IMR-90 (cell line): ENCODE measurements at regions not wholly inside any gene's neighbourhood (a gene's known extent, or its start where the extent isn't known, plus 50 kb on each side); places are given as distances from the start of the nearest gene placed in this dataset.

ENCODE experiments used
- ATAC-seq: fragments of 200-7000 bp; cut with Tn5 transposase; 2 replicates; pipeline ENCODE4 v1.9.1; 2020; ENCODE audit warnings: low read depth, mild to moderate bottlenecking, moderate library complexity
- BruUV-seq: library from RNA; stranded (reverse); fragments of 400-500 nt; replicated peaks from 2 replicates; lab custom pipeline; 2021; lab: Mats Ljungman, UMichigan
- CTCF ChIA-PET: fragments of 300-600 bp; formaldehyde crosslinking; extraction: SDS; loops from one replicate; lab custom pipeline; 2021; ENCODE audit warnings: antibody characterized with exemption; lab: Yijun Ruan, JAX
- POLR2A ChIA-PET: fragments of 300-600 bp; sonication (Branson Sonifier 250); formaldehyde crosslinking; loops from one replicate; lab custom pipeline; 2022; ENCODE audit warnings: antibody characterized with exemption; ENCODE audit not compliant: unreplicated experiment; lab: Charles Lee
- DNase-seq: peaks from one replicate; pipeline ENCODE4 v3.0.0; 2013
- H2AFZ ChIP-seq: replicated peaks from 2 replicates; pipeline ENCODE3; 2013; ENCODE audit warnings: low read length, mild to moderate bottlenecking; ENCODE audit not compliant: poor library complexity
- H2AK5ac ChIP-seq: 2 replicates; pipeline ENCODE4 v1.6.1; 2013; ENCODE audit warnings: low read depth, low read length, inconsistent platforms
- H2AK9ac ChIP-seq: replicated peaks from 2 replicates; pipeline ENCODE3; 2013; ENCODE audit warnings: mild to moderate bottlenecking, low read depth, low read length, moderate library complexity; ENCODE audit not compliant: poor library complexity
- H2BK120ac ChIP-seq: 2 replicates; pipeline ENCODE4 v1.6.1; 2013; ENCODE audit warnings: low read depth, low read length, inconsistent platforms
- H2BK15ac ChIP-seq: 3 replicates; pipeline ENCODE4 v1.6.1; 2013; ENCODE audit warnings: low read depth, low read length, inconsistent platforms
- H2BK20ac ChIP-seq: 2 replicates; pipeline ENCODE4 v1.6.1; 2013; ENCODE audit warnings: low read depth, mild to moderate bottlenecking, inconsistent platforms, low read length, moderate library complexity
- H2BK5ac ChIP-seq: 2 replicates; pipeline ENCODE4 v1.6.1; 2013; ENCODE audit warnings: mild to moderate bottlenecking, low read depth, low read length, inconsistent platforms; ENCODE audit not compliant: poor library complexity, severe bottlenecking
- H3K14ac ChIP-seq: replicated peaks from 2 replicates; pipeline ENCODE4 v1.6.1; 2013; ENCODE audit warnings: low read depth, low read length, inconsistent platforms
- H3K18ac ChIP-seq: 2 replicates; pipeline ENCODE4 v1.6.1; 2013; ENCODE audit warnings: low read depth, low read length, control low read depth
- H3K23ac ChIP-seq: 2 replicates; pipeline ENCODE4 v1.6.1; 2013; ENCODE audit warnings: low read depth, low read length, inconsistent platforms
- H3K27ac ChIP-seq: 2 replicates; pipeline ENCODE4 v1.5.1; 2013; ENCODE audit warnings: mild to moderate bottlenecking, control low read depth, low read length; ENCODE audit not compliant: insufficient read depth
- H3K27me3 ChIP-seq: 2 replicates; pipeline ENCODE4 v1.6.1; 2013; ENCODE audit warnings: low read length; ENCODE audit not compliant: control insufficient read depth, insufficient read depth
- H3K36me3 ChIP-seq: 2 replicates; pipeline ENCODE4 v1.6.1; 2013; ENCODE audit warnings: low read length, mixed read lengths; ENCODE audit not compliant: control insufficient read depth, insufficient read depth
- H3K4ac ChIP-seq: 2 replicates; pipeline ENCODE4 v1.6.1; 2013; ENCODE audit warnings: low read depth, low read length, inconsistent platforms
- H3K4me1 ChIP-seq: 2 replicates; pipeline ENCODE4 v1.6.1; 2013; ENCODE audit warnings: low read length, mixed read lengths; ENCODE audit not compliant: control insufficient read depth, insufficient read depth
- H3K4me2 ChIP-seq: 2 replicates; pipeline ENCODE4 v1.6.1; 2013; ENCODE audit warnings: low read depth, mild to moderate bottlenecking, control low read depth, low read length, moderate library complexity
- H3K4me3 ChIP-seq: 2 replicates; pipeline ENCODE4 v1.5.1; 2013; ENCODE audit warnings: low read depth, mild to moderate bottlenecking, control low read depth, low read length, moderate library complexity; ENCODE audit not compliant: insufficient read depth
- H3K56ac ChIP-seq: 2 replicates; pipeline ENCODE4 v1.6.1; 2013; ENCODE audit warnings: low read length, inconsistent platforms; ENCODE audit not compliant: insufficient read depth; ENCODE audit errors: extremely low read depth
- H3K79me1 ChIP-seq, 2 experiments: 2 replicates each; pipeline ENCODE4 v1.6.1; 2013; ENCODE audit warnings: low read length in 2 of 2, inconsistent platforms in 1 of 2, low read depth in 1 of 2
- H3K9ac ChIP-seq: 2 replicates; pipeline ENCODE4 v1.6.1; 2013; ENCODE audit warnings: low read depth, low read length, control low read depth
- H3K9me1 ChIP-seq: 2 replicates; pipeline ENCODE4 v1.6.1; 2013; ENCODE audit warnings: low read length, inconsistent platforms; ENCODE audit not compliant: insufficient read depth
- H3K9me3 ChIP-seq: 2 replicates; pipeline ENCODE4 v1.6.1; 2013; ENCODE audit warnings: low read length; ENCODE audit not compliant: control insufficient read depth, insufficient read depth
- H4K20me1 ChIP-seq: 2 replicates; pipeline ENCODE4 v1.6.1; 2013; ENCODE audit warnings: low read length, inconsistent platforms; ENCODE audit not compliant: insufficient read depth
- H4K5ac ChIP-seq: 2 replicates; pipeline ENCODE4 v1.6.1; 2013; ENCODE audit warnings: mild to moderate bottlenecking, low read depth, low read length, control low read depth
- H4K8ac ChIP-seq, 2 experiments: 2 replicates each; pipeline ENCODE4 v1.6.1; 2013; ENCODE audit warnings: low read depth in 2 of 2, low read length in 2 of 2, control low read depth in 1 of 2, inconsistent platforms in 1 of 2
- H4K91ac ChIP-seq: 2 replicates; pipeline ENCODE4 v1.6.1; 2013; ENCODE audit warnings: low read depth, low read length, inconsistent platforms; ENCODE audit not compliant: insufficient read depth
- CEBPB ChIP-seq: IDR thresholded peaks from 2 replicates; pipeline ENCODE4 v1.6.1; 2012; ENCODE audit warnings: low read depth, low read length, improper control_type of control experiment
- CHD1 ChIP-seq: IDR thresholded peaks from 2 replicates; pipeline ENCODE4 v1.6.1; 2012; ENCODE audit warnings: low read depth, low read length, improper control_type of control experiment
- FOS ChIP-seq: fragments of 150-350 bp; IDR thresholded peaks from 2 replicates; pipeline ENCODE4 v1.6.1; 2016; ENCODE audit warnings: low read depth, low read length
- MAZ ChIP-seq: IDR thresholded peaks from 2 replicates; pipeline ENCODE4 v1.6.1; 2012; ENCODE audit warnings: low read depth, mild to moderate bottlenecking, low read length, improper control_type of control experiment, moderate library complexity, borderline replicate concordance
- NFE2L2 ChIP-seq: fragments of 150-350 bp; IDR thresholded peaks from 2 replicates; pipeline ENCODE4 v1.6.1; 2016; ENCODE audit warnings: low read depth, mild to moderate bottlenecking, low read length
- POLR2A ChIP-seq: IDR thresholded peaks from 2 replicates; pipeline ENCODE4 v1.6.1; 2012; ENCODE audit warnings: mild to moderate bottlenecking, low read depth, low read length
- SMC3 ChIP-seq: fragments of 150-350 bp; IDR thresholded peaks from 2 replicates; pipeline ENCODE4 v1.6.1; 2016; ENCODE audit warnings: low read depth, mild to moderate bottlenecking, antibody characterized with exemption, low read length, moderate library complexity
- WGBS, 2 experiments: methylation state at CpG; one replicate each; pipeline versions ENCODE4 v1.1.5 to v1.1.7; 2013; ENCODE audit warnings: missing lambda C conversion rate in 2 of 2; ENCODE audit not compliant: insufficient read length in 1 of 2; ENCODE audit errors: extremely low coverage in 2 of 2; 5-methylcytosine and 5-hydroxymethylcytosine counted together
- dilution Hi-C: fragments of 300-500 bp; cut with HindIII; formaldehyde crosslinking; loops from one replicate; pipeline ENCODE4 v1.14.3; 2018; ENCODE audit warnings: low sequenced_read_pairs; ENCODE audit not compliant: unreplicated experiment
- in situ Hi-C: fragments of 300-500 bp; cut with MboI; formaldehyde crosslinking; loops from 3 replicates; pipeline ENCODE4 v1.14.3; 2019; ENCODE audit warnings: low sequenced_read_pairs, inconsistent platforms, mixed read lengths
- intact Hi-C: fragments of 100-400 bp; cut with micrococcal nuclease; formaldehyde crosslinking; loops from 2 replicates; pipeline ENCODE4 v1.10.0; 2022
- TF ChIP-seq, protein P1 (sequence below): fragments of 150-350 bp; IDR thresholded peaks from 2 replicates; pipeline ENCODE4 v1.6.1; 2017; ENCODE audit warnings: mild to moderate bottlenecking, antibody characterized with exemption, low read length, low read depth
- TF ChIP-seq, protein P2 (sequence below): fragments of 150-350 bp; IDR thresholded peaks from 2 replicates; pipeline ENCODE4 v1.6.1; 2016; ENCODE audit warnings: low read depth, mild to moderate bottlenecking, low read length, moderate library complexity, borderline replicate concordance

DNA sequence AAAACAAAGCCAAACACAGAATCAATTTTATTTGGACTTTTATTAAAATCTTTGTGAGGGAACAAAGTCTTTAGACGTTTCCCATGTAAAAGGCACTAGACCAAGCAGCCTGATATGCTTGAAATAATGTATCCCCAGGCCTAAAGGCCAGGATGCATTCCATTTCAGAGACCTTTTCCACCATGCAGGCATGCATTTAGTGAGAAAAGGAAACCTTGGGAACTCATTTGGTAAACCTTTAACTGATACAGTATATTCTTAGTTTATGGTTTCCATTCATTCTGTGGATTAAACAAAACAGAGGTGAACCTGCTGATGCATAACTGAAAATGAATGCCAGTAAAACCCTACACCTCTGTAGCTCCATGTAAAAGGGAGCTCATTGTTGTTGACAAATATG lies 600.0 kb downstream of the NR2F1-AS1 start:
- no peak overlapping the region for H2AFZ ChIP-seq
- no peak overlapping the region for H3K4ac ChIP-seq
- no peak overlapping the region for H3K14ac ChIP-seq
- H3K18ac ChIP-seq, result no peak overlapping the region
- H4K91ac ChIP-seq, result no peak overlapping the region
- no peaks in the 10 kb centered on the region for H3K36me3 ChIP-seq
- in situ Hi-C loops, result no loop called here
- no peak overlapping the region for H2BK15ac ChIP-seq
- H4K8ac ChIP-seq, result no peak overlapping the region
- H3K9me1 ChIP-seq, result no peaks in the 10 kb centered on the region
- no peak overlapping the region for H3K4me2 ChIP-seq
- H2AK5ac ChIP-seq, result no peak overlapping the region
- TF ChIP-seq FOS (no peak), NFE2L2 (no peak), POLR2A (no peak), CEBPB (no peak), MAZ (no peak), CHD1 (no peak), SMC3 (no peak)
- TF ChIP-seq, protein P1, sequence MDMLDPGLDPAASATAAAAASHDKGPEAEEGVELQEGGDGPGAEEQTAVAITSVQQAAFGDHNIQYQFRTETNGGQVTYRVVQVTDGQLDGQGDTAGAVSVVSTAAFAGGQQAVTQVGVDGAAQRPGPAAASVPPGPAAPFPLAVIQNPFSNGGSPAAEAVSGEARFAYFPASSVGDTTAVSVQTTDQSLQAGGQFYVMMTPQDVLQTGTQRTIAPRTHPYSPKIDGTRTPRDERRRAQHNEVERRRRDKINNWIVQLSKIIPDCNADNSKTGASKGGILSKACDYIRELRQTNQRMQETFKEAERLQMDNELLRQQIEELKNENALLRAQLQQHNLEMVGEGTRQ, result no peak
- TF ChIP-seq, protein P2, sequence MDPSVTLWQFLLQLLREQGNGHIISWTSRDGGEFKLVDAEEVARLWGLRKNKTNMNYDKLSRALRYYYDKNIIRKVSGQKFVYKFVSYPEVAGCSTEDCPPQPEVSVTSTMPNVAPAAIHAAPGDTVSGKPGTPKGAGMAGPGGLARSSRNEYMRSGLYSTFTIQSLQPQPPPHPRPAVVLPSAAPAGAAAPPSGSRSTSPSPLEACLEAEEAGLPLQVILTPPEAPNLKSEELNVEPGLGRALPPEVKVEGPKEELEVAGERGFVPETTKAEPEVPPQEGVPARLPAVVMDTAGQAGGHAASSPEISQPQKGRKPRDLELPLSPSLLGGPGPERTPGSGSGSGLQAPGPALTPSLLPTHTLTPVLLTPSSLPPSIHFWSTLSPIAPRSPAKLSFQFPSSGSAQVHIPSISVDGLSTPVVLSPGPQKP, result no peak
- H2BK5ac ChIP-seq, result no peak overlapping the region
- no peaks in the 10 kb centered on the region for H3K9me3 ChIP-seq
- DNase-seq, result no peak
- H4K5ac ChIP-seq, result no peak overlapping the region
- ATAC-seq, result no peak
- no peaks in the 10 kb centered on the region for H3K27me3 ChIP-seq
- H3K4me1 ChIP-seq, result peaks cover 2% of the 10 kb centered on the region; the same call in 1 of the 2 replicates
- CTCF ChIA-PET, result no interaction called here
- H3K27ac ChIP-seq, result no peak overlapping the region
- no peak overlapping the region for H3K23ac ChIP-seq
- BruUV-seq, result no TSS peak
- dilution Hi-C loops, result no loop called here
- H2AK9ac ChIP-seq, result no peak overlapping the region
- H3K56ac ChIP-seq, result no peak overlapping the region
- POLR2A ChIA-PET, result no interaction called here
- no peak overlapping the region for H2BK120ac ChIP-seq
- intact Hi-C loops, result no loop called here
- no peak overlapping the region for H2BK20ac ChIP-seq
- H3K4me3 ChIP-seq, result no peak overlapping the region
- no peaks in the 10 kb centered on the region for H3K79me1 ChIP-seq
- H4K20me1 ChIP-seq, result no peaks in the 10 kb centered on the region
- WGBS, 2 experiments, result no CpG with 5 or more reads among the region's 1 CpG
- H3K9ac ChIP-seq, result no peak overlapping the region
